DMS153 (cell line): ENCODE measurements at regions not wholly inside any gene's neighbourhood (a gene's known extent, or its start where the extent isn't known, plus 50 kb on each side); places are given as distances from the start of the nearest gene placed in this dataset.
"Not testable (repeated sequence)": the region's sequence is repeated elsewhere in the genome, so short reads cannot be mapped to it uniquely, and the experiment has no call there.

Experiments
- DNase-seq: peaks from one replicate; lab custom pipeline; 2025; lab: John Stamatoyannopoulos, UW

DNA sequence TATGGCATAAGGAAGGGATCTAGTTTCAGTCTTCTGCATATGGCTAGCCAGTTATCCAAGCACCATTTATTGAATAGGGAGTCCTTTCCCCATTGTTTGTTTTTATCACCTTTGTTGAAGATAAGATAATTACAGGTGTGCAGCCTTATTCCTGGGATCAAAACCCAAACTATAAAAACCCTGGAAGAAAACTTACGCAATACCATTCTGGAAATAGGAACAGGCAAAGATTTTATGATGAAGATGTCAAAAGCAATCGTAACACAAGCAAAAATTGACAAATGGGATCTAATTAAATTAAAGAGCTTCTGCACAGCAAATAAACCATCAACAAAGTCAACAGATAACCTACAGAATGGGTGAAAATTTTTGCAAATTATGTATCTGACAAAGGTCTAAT is 128.5 kb upstream of the DCN start:
- no peak for DNase-seq

- no peak for DNase-seq
Observed at GRCh38 chr12:91309450-91309849, 126.8 kb upstream of the DCN start.

DNA sequence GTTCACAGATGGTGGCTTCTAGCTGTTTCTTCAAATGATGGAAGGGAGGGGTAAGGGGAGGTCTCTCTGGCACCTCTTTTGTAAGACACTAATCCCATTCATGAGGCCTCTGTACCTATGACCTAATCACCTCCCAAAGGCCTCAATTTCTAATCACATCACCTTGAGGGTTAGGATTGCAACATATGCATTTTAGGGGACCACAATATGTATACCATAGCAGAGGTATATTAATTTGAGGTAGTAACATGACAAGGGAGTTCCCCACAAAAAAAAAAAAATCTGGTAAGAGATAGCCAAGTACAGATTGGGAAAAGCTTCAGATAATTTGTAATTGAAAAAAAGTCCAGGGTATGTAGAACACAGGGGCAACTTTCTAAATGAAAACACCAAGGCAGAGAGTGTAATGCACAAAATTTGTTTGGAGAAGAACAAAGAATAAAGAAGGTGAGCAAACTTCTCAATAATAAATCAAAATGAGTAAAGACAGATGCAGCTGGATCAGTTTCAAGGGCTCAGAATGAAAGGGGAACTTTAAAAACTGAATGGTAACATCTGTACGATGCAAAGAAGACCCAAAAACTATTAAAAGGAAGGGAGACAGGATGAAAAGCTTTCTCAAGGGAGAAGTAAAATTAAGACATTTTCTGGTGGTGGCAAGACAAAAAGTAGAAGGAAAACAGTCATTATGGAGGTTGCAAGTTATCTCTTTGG is 125.5 kb upstream of the DCN start:
- no peak for DNase-seq

- no peak for DNase-seq
Observed at GRCh38 chr12:91290354-91290753, 107.7 kb upstream of the DCN start.

DNA sequence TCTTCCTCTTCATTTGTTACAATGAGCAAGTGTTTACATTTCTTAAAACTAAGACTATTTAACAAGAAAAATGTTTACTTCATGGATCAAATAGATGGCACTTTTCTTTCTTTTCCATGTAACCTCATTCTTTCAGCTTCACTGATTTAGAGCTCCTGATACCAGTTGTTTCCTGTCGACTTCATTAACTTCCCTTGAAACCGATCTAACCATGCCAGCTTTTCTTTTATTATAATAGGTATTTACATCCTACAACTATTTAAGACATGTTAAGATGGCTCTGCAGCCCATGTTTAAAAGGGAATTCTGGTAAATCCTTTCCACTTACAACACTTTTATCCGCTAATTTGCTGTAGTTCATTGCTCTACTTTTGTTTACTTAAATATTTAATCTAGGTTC is 107.3 kb upstream of the DCN start:
- DNase-seq, result no peak

GRCh38 chr12:91289072-91289471 is 106.5 kb upstream of the DCN start:
- no peak for DNase-seq

DNA sequence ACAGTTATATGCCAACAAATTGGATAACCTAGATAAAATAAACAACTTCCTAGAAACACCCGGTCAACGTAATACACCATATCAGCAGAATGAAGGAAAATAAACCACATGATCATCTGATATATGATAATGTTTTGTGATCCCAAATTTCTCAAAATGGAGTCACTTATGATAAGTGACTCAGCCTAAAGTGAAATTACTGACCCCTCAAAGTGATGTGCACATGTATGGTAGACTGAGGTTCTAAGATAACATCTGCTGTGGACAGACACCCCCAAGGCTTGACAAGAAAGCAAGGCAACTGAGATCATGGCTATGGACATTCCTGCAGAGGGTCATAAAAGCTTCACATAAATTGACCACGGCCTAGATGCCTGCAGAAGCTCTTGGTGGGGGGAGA is 105.1 kb upstream of the DCN start:
- DNase-seq, result no peak

DNA sequence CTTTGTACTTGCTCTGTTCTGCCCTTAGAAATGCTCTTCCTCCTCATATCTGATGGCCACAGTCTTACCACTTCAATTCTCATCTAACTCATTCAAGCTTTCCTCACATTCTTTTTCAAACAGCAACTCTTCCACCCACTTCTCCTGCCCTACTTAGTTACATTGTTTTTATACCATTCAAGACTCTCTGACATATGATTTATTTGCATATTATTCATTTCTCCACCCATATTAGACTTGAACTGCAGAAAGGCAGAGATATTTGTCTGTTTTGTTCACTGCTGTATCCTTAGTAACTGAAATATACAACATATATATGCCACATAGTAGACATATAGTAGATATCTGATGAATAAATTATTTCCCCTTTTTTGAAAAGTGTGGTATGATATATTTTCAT is 95.5 kb upstream of the DCN start:
- DNase-seq, result no peak

DNA sequence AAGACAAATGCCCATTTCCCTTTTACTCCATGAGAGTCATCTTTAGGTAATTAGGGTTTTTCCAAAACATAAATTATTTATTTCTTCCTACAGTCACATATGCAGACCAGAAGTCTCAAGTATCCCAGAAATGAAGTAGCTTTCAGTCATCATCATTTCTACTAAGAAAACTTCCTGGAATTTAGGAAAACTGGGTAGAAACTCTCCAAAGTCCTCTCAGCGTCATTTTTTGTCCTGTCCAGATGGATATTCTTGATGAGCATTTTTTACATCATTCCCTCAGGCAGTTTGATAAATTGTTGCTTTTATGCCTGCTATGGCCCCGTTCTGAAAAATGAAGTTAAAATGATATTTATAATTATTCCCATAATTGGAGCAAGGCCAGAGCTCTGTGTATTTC is 93.9 kb upstream of the DCN start:
- DNase-seq, result no peak

- DNase-seq, result no peak
Observed at GRCh38 chr12:91275321-91275720, 92.7 kb upstream of the DCN start.

GRCh38 chr12:91274916-91275315 is 92.3 kb upstream of the DCN start:
- DNase-seq, result no peak

GRCh38 chr12:91273560-91273959 is 90.9 kb upstream of the DCN start:
- no peak for DNase-seq

DNA sequence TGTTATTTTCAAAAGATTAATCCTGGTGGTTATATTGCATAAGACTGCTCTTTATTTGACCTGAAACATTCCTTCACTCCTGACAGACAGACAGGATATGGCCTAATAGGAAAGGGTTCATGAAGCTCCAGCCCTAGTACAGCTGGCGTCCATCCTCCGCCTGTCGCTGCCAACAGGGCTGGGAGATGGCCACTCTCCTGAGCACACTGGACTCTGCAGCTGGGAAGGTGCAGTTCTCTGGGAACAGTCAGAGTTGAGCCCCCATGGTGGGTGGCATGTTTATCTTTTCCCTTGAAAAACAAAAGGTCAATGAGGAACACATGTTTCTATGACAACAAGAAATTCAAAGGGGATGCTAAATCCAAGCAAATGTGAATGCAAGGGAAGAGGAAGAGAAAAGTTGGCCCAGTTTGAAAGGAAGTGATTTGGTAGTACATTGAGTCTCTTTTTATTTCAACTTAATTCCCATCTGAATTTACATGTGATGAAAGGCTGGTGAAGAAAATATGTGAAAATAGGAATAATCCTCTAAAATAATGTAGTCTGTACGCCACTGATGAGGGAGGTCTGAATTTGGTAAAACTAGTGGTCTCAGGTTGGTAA is 89.9 kb upstream of the DCN start:
- DNase-seq, result no peak

DNA sequence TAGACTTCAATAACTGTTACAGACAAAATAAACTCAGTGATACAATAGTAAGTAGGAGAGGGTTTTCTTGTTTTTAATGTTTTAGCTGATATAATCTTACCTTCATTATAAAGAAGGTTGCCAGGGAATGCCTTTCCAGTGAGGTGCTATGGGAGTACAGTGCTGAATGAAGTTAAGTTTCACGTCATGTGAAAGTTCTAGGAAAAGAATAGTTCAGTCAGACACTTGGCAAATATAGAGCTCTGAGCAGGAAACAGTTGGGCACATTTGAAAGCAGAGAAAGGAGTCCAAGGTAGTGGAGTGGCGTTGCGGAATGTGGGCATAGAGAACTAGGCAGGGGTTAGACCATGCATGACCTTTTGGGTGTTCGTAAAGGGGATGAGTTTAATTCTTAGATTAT is 88.6 kb upstream of the DCN start:
- no peak for DNase-seq

DNA sequence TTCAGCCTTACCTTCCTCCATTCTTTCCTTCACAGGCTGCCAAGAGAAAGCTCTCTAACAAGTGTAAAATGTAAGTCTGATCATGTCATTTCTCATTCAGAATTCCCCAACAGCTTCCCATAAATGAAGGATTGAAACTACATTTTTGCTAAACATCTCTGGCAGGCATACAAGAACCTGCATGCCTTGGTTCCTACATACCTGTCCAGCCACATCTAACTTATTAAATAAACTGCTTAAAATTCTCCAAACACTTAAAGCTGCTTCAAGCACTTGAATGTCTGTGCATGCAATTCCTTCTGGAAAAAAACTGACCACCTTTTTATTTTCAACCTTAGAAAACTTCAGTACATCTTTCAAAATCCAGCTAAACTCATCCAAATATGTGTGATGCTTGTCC is 84.4 kb upstream of the DCN start:
- no peak for DNase-seq

DNA sequence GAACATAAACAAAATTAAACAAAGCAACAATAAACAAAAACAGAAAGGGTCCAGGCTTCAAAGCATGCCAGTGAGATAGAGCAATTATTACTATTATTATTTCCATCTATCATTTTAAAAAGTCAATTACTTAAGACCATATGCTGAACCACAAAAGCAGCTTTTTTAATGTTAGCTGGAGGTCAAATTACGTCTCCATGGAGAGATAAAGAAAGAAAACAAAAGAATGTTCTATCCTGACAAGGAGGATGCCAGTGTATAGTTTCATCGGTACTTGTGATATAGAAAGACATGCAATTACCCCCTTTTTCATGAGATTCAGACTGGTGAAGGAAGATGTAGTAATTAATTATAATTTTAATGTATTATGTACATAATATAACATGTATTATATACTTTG is 81.6 kb upstream of the DCN start:
- no peak for DNase-seq

- DNase-seq, result no peak
Observed at GRCh38 chr12:91261820-91262676, 79.4 kb upstream of the DCN start.

DNA sequence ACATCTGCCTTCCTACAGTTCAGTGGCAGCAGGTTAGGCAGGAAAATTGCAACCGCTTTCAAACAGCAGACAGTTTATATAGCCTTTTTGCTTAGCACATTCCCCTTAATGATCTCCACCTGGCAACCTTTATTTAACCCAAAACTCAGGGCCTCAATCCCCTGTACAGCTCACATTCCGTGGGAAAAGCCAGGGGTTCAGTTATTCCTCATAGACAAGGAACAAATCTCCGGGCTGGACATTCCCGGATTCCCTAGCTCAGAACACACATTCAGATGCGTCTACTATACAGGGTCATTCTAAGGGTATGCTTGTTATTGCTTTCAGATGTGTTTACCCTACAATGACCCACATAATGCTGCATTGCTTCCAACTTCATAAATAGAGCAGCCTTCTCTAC is 73.8 kb upstream of the DCN start:
- DNase-seq, result no peak

DNA sequence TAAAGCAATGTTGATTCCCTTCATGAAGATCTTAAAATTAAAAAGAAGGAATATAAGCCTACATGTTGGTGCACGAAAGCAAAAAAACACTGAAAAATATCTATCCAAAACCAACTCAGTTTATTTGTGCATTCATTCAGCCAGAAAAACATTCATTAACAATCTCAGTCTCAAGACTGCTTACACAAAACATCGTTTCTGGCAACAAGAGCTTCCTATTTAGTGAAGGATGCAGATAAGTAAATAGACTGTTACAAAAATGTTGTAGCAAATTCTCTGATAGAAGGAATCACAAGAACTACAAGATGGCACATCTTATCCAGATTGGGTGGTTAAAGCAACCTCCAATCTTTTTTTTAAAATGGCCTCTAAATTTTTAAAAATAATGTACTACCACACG is 69.7 kb upstream of the DCN start:
- DNase-seq, result no peak

DNA sequence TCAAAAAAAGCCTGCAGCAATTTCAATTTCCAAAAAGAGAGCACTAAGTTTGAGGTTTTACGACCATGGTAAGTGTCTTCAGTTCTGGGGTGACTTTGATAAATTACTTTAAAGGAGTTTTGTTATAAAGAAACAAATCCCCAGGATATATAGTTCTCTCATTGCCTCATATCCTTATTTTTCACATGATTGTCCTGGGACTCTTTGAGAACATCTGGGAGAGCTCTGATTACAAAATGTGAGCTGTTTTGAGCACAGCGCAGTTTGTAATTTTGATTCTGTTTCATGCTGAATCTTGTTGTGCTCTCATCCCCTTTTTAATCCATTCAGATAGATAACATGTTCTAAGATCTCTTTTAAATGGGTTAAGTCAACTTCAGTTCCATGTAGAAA is 67.7 kb upstream of the DCN start:
- no peak for DNase-seq

GRCh38 chr12:91249518-91250272 is 67.1 kb upstream of the DCN start:
- no peak for DNase-seq

- no peak for DNase-seq
Observed at GRCh38 chr12:91249054-91249453, 66.4 kb upstream of the DCN start.

GRCh38 chr12:91243177-91243576 is 60.6 kb upstream of the DCN start:
- DNase-seq, result not testable (repeated sequence)
